ENCODE measurements at regions not wholly inside any gene's neighbourhood (a gene's known extent, or its start where the extent isn't known, plus 50 kb on each side); places are given as distances from the start of the nearest gene placed in this dataset.

GRCh38 chr9:109912082-109912582 lies 132.1 kb downstream of the PALM2AKAP2 start:
- no peaks in the 10 kb centered on the region for H3K4me1 Mint-ChIP-seq
- DNase-seq: no peak
- no peak overlapping the region for H3K27ac Mint-ChIP-seq
- H3K36me3 Mint-ChIP-seq: no peaks in the 10 kb centered on the region
- peaks cover 0 to 2% (median 0%) of the 10 kb centered on the region in 3 donors for H3K27me3 Mint-ChIP-seq (ENCODE audit: low read depth in 3 of 3)
- no peak overlapping the region for H3K4me3 Mint-ChIP-seq
- H3K9me3 Mint-ChIP-seq: no peaks in the 10 kb centered on the region

GRCh38 chr9:109912726-109913460 lies 132.9 kb downstream of the PALM2AKAP2 start:
- Mint-ChIP-seq H3K9me3 (no peaks in the 10 kb centered on the region), H3K36me3 (no peaks in the 10 kb centered on the region), H3K27ac (no peak overlapping the region), H3K4me3 (no peak overlapping the region), H3K27me3 (ENCODE audit: low read depth in 3 of 3) (peaks cover 0 to 2% (median 2%) of the 10 kb centered on the region in 3 donors), H3K4me1 (no peaks in the 10 kb centered on the region)
- no peak for DNase-seq

- H3K4me1 Mint-ChIP-seq: peaks cover 0 to under 1% of the 10 kb centered on the region in 2 donors
- no peaks in the 10 kb centered on the region for H3K36me3 Mint-ChIP-seq
- no peak overlapping the region for H3K4me3 Mint-ChIP-seq
- H3K9me3 Mint-ChIP-seq: no peaks in the 10 kb centered on the region
- no peak for DNase-seq
- H3K27ac Mint-ChIP-seq: no peak overlapping the region
- peaks cover 0 to 3% (median 2%) of the 10 kb centered on the region in 3 donors for H3K27me3 Mint-ChIP-seq (ENCODE audit: low read depth in 3 of 3)
These were observed 133.4 kb downstream of the PALM2AKAP2 start for GRCh38 chr9:109913461-109913810.

GRCh38 chr9:109914280-109915027 lies 134.5 kb downstream of the PALM2AKAP2 start:
- Mint-ChIP-seq H3K27ac (no peak overlapping the region), H3K4me1 (peaks cover 0 to 7% of the 10 kb centered on the region in 2 donors)
- DNase-seq: no peak

GRCh38 chr9:109916316-109916715 lies 136.3 kb downstream of the PALM2AKAP2 start:
- no peaks in the 10 kb centered on the region for H3K9me3 Mint-ChIP-seq
- H3K4me3 Mint-ChIP-seq: no peak overlapping the region
- H3K36me3 Mint-ChIP-seq: no peaks in the 10 kb centered on the region
- no peak for DNase-seq
- H3K4me1 Mint-ChIP-seq: peaks cover 0 to 7% of the 10 kb centered on the region in 2 donors
- H3K27me3 Mint-ChIP-seq (ENCODE audit: low read depth in 3 of 3): peaks cover 0 to 3% (median 2%) of the 10 kb centered on the region in 3 donors
- H3K27ac Mint-ChIP-seq: no peak overlapping the region

More at GRCh38 chr9:109914280-109915027, 134.5 kb downstream of the PALM2AKAP2 start:
- no peaks in the 10 kb centered on the region for H3K9me3 Mint-ChIP-seq
- H3K27me3 Mint-ChIP-seq (ENCODE audit: low read depth in 3 of 3): peaks cover 0 to 3% (median 2%) of the 10 kb centered on the region in 3 donors
- no peak overlapping the region for H3K4me3 Mint-ChIP-seq
- no peaks in the 10 kb centered on the region for H3K36me3 Mint-ChIP-seq

- peak overlapping the region in 1 of 6 donors; percentile 61 for H3K27ac Mint-ChIP-seq
- H3K36me3 Mint-ChIP-seq: no peaks in the 10 kb centered on the region
- H3K4me1 Mint-ChIP-seq: peaks cover 0 to 7% of the 10 kb centered on the region in 2 donors
- H3K27me3 Mint-ChIP-seq (ENCODE audit: low read depth in 3 of 3): peaks cover 0 to 4% (median 3%) of the 10 kb centered on the region in 3 donors
- peak in 1 of 3 donors; percentile 3 for DNase-seq
- peak overlapping the region in 2 of 5 donors; percentile 33 to 67 for H3K4me3 Mint-ChIP-seq
- no peaks in the 10 kb centered on the region for H3K9me3 Mint-ChIP-seq
These were observed 138.6 kb downstream of the PALM2AKAP2 start for GRCh38 chr9:109918339-109919163.

- peaks cover 0 to 7% of the 10 kb centered on the region in 2 donors for H3K4me1 Mint-ChIP-seq
- H3K27ac Mint-ChIP-seq: no peak overlapping the region
- no peaks in the 10 kb centered on the region for H3K9me3 Mint-ChIP-seq
- no peak overlapping the region for H3K4me3 Mint-ChIP-seq
- no peak for DNase-seq
- H3K27me3 Mint-ChIP-seq (ENCODE audit: low read depth in 3 of 3): peaks cover 2 to 4% (median 3%) of the 10 kb centered on the region in 3 donors
- H3K36me3 Mint-ChIP-seq: no peaks in the 10 kb centered on the region
These were observed 139.9 kb downstream of the PALM2AKAP2 start for GRCh38 chr9:109919736-109920408.

- peaks cover 2 to 6% (median 3%) of the 10 kb centered on the region in 3 donors for H3K27me3 Mint-ChIP-seq (ENCODE audit: low read depth in 3 of 3)
- no peak overlapping the region for H3K4me3 Mint-ChIP-seq
- no peaks in the 10 kb centered on the region for H3K9me3 Mint-ChIP-seq
- DNase-seq: no peak
- peaks cover 0 to 7% of the 10 kb centered on the region in 2 donors for H3K4me1 Mint-ChIP-seq
- H3K27ac Mint-ChIP-seq: no peak overlapping the region
- no peaks in the 10 kb centered on the region for H3K36me3 Mint-ChIP-seq
These were observed 142.8 kb downstream of the PALM2AKAP2 start for GRCh38 chr9:109922617-109923470.

- Mint-ChIP-seq H3K36me3 (no peaks in the 10 kb centered on the region), H3K9me3 (no peaks in the 10 kb centered on the region), H3K27ac (no peak overlapping the region), H3K4me1 (peaks cover 0 to 6% of the 10 kb centered on the region in 2 donors), H3K4me3 (no peak overlapping the region), H3K27me3 (ENCODE audit: low read depth in 3 of 3) (peaks cover 2 to 6% (median 2%) of the 10 kb centered on the region in 3 donors)
- no peak for DNase-seq
These were observed 143.4 kb downstream of the PALM2AKAP2 start for GRCh38 chr9:109923471-109923760.

GRCh38 chr9:109923806-109924205 lies 143.8 kb downstream of the PALM2AKAP2 start:
- Mint-ChIP-seq H3K4me1 (peaks cover 0 to 2% of the 10 kb centered on the region in 2 donors), H3K36me3 (no peaks in the 10 kb centered on the region), H3K27me3 (ENCODE audit: low read depth in 3 of 3) (peaks cover 2 to 6% (median 2%) of the 10 kb centered on the region in 3 donors), H3K27ac (no peak overlapping the region), H3K4me3 (no peak overlapping the region), H3K9me3 (peaks cover 0 to 2% (median 0%) of the 10 kb centered on the region in 6 donors)
- no peak for DNase-seq

- DNase-seq: no peak
- Mint-ChIP-seq H3K9me3 (peaks cover 0 to 2% (median 0%) of the 10 kb centered on the region in 6 donors), H3K4me1 (no peaks in the 10 kb centered on the region), H3K27ac (no peak overlapping the region), H3K27me3 (ENCODE audit: low read depth in 3 of 3) (peaks cover 2 to 11% (median 4%) of the 10 kb centered on the region in 3 donors), H3K4me3 (no peak overlapping the region), H3K36me3 (no peaks in the 10 kb centered on the region)
These were observed 145.8 kb downstream of the PALM2AKAP2 start for GRCh38 chr9:109925799-109926198.

- Mint-ChIP-seq H3K36me3 (no peaks in the 10 kb centered on the region), H3K4me1 (no peaks in the 10 kb centered on the region), H3K9me3 (peaks cover 0 to 2% (median 0%) of the 10 kb centered on the region in 6 donors), H3K27ac (no peak overlapping the region), H3K4me3 (no peak overlapping the region), H3K27me3 (ENCODE audit: low read depth in 3 of 3) (peaks cover 2 to 11% (median 4%) of the 10 kb centered on the region in 3 donors)
- DNase-seq: no peak
These were observed 146.4 kb downstream of the PALM2AKAP2 start for GRCh38 chr9:109926421-109926869.

All from immature natural killer cell (primary cell).